ENCODE measurements at regions not wholly inside any gene's neighbourhood (a gene's known extent, or its start where the extent isn't known, plus 50 kb on each side); places are given as distances from the start of the nearest gene placed in this dataset.

DNA sequence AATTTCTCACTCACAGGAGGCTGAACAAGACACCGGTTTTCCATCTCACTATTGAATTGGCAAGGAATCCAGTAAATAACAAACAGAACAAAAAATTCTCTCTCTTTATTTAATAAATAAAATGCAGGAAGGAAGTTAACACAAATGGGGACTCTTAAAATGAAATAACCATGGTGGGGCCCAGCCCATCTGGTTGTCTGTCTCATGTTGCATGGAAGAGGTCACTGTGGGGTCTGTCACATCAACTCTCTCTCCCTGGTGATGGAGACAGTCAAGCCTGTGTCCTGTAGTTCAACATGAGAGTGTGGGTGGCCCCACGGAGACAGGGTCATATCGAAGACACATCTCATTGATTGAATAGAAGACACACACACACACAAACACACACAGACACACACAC lies 297.7 kb downstream of the IRX2 start:
- DNase-seq (ENCODE audit: low read depth in 1 of 2, low spot score in 1 of 2): no peak

DNA sequence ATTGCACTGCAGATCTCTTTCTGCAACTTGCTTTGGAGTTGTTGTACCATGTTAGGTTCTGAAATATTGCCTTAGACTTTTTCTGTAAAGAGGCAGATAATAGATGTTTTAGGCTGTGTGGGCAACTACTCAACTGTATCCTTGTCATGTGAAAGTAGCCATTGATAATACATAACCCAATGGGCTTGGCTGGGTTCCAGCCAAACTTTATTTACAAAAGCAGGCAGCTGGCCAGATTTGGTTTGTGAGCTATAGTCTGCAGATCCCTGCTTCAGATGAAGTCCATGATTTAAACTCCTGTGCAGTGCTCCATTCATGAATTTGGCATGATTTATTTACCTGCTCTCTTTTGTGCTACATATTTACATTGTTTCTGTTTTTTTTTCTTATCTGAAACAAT lies 300.4 kb downstream of the IRX2 start:
- no peak for DNase-seq (ENCODE audit: low read depth in 1 of 2, low spot score in 1 of 2)

DNA sequence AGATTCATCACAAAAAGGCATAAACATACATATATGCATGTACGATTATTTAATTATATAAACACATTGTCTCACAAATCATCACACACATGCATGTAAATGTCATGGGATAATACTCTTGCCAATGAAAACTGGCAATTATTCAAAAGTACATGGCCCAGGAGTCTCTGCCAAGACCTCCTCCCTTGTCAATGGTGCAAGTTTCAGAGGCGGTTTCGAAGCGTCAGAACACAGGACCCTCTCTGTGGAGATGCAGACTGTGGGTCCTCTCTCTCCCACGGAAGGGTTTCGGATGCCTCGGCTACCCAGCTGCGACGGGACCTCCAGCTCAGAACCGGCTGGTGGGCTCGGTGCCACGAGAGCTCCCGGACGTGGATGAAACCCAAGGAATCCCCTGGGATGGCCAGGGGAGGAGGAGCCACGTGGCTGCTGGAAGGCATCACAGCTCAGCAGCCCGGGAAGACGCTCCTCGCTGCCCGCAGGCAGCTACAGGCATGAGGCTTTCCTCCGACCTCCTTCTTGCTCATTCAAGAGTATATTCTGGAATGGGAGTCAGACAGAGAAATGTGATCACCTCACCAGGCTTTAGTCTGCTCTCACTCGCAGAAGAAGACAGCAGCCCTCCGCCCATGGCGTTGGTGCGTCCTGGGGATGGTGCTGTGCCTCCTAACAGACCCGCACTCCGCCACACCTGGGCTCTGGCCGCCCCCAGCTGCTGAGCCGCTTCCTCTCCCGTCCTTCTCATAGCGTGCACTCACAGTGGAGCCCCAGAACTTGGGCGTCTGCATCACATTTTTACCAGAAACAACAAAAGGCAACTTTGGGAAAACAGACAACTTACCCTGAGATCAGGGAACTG lies 308.8 kb downstream of the IRX2 start:
- DNase-seq (ENCODE audit: low read depth in 1 of 2, low spot score in 1 of 2): no peak

DNA sequence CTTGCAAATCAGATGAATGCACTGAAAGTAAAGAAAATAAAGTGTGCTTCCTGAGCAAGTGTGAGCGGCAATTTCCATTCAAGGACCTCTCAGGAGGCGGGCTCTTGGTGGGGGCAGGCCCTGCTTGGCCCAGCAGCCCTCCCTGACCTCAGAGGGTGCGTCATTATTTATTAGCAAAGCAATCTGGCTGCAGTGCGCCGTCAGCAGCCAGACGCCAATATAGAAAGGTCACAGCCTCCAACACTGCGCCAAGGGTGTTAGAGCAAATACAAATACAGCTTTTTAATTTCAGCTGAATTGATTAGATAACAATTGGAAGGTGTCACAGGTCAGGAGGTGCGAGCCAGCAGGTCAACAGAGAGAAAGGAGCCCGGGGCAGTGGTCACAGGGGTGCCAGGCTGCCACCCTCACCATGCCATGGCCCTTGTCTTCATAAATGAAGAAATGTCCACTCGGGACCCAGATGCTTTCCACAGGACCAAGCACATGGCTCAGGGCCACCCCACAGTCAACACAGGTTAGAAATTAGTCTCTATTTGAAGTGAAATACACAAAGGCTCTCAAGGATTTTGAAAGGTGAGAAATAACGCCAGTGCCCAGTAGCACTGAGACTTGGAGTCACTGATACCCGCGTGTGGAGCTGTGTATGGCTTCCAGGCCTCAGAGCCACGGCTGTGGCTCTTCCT lies 309.8 kb downstream of the IRX2 start:
- DNase-seq (ENCODE audit: low read depth in 1 of 2, low spot score in 1 of 2): no peak

DNA sequence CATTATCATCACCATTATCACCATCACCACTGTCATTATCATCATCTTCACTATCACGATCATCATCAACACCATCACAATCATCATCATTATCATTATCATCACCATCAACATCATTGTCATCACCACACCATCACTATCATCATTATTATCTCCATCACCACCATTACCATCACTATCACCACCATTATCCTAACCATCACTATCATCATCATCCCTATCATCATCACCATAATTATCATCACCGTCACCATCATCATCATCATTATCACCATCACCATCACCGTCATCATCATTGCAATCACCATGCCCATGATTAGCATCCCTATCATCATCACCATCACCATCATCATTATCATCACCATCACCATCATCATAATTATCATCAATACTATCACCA lies 311.9 kb downstream of the IRX2 start:
- DNase-seq (ENCODE audit: low read depth in 1 of 2, low spot score in 1 of 2): no peak

DNA sequence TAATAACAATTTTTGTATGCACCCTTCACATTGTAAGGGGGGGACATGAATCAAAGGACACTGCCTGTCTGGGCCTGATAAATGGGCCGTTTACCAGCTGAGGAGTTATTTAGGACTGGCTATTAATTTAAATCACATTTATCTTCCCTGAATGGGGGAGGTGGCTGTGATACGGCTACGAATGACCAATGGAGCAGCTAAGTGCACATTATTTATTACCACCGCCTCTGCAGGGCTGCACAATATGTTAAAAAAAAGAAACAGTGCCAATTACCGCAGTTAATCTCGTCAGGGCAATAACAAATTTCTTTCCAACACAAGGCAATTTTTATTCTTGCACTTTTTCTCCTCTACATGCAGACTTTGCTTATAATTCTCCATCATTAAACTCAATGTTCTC lies 318.4 kb downstream of the IRX2 start:
- DNase-seq (ENCODE audit: low read depth in 1 of 2, low spot score in 1 of 2): no peak

DNA sequence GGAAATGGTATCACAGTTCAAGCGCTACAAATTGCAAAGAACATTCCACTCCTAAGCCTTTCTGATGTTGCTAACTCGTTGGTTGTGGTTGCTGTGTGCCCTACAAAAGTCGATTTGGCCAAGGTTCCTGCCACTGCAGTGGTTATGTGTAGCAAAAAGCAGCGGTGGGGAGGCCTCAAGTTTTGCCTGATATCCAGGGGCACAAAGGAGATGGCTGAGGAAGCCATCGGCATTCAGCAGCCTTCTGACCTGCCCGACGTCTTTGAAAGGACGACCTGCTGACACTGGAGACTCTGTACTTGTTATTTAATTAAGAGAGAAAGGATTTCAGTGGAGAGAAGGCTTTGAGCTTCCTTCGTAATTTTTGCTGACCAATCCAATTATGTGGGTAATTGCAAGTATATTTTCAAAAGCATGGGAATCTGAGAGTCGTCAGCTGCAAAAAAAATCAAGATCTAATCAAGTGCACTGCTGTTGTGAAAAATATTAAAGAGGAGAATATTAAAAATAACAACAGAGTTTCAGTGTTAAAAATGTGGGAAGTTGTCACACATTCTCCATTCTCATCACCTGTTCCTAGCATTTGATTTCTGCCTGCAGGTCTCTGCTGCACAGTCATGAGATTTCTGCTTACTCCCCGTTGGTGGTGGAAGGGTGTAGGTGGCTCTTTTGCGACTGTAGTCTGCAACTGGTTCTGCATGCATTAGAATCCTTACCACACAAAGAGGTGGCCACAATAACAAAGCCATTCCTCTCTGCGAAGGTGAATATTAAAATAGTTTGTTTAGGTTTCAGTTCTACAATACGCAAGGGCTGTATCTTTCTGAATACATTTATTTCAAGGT lies 319.2 kb downstream of the IRX2 start:
- no peak for DNase-seq (ENCODE audit: low read depth in 1 of 2, low spot score in 1 of 2)

DNA sequence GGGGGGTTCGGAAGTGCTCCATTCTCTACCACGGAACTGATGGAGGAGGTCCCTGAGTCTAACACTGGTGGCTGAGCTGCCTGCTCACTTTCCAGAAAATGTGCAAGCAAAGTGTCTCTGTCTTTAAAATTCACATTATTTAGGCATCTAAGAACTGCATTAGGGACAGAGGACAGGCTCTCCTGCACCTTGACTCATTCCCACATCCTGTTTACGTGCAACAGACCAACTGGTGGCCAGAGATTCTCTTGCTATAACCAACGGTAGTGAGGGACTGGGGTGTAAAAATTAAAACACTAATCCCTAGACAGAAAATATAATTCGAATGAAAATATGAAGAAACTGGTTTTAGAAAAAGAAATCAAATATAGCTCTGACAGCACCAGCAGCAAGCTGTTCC lies 320.9 kb downstream of the IRX2 start:
- no peak for DNase-seq (ENCODE audit: low read depth in 1 of 2, low spot score in 1 of 2)

DNA sequence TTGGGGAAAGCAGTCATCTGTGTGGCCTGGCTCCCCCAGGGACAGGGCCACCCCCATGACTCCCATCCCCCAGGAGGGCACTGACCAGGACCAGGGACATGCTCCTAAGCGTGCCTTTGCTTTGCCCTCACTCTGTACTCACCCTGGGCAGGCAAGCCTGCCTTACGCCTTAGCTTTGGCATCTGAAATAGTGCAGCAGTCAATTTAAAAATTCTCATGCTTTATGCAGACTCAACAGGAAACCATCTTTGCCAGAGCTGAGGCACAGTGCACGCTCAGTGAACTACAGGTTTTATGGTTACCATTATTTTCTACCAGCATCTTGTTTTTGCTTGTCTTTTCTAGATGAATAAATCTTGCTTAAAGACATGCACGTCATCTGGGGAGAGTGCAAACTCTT lies 323.5 kb downstream of the IRX2 start:
- no peak for DNase-seq (ENCODE audit: low read depth in 1 of 2, low spot score in 1 of 2)

DNA sequence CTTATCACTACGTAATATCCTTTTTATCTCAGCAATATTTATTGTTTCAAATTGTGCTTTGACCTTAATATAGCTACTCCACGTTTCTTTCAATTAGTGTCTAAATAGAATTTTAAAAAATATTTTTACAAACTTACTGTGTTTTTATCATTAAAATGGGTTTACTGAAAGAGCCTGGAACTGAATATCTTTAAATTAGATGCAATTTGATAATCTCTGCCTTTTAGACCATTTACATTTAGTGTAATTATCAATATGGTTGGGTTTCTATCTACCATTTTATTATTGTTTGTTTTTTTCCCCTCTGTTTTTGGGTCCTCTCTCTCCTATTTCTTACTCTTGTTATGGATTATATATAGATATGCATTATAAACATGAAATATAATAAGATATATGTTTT lies 327.8 kb downstream of the IRX2 start:
- DNase-seq (ENCODE audit: low read depth in 1 of 2, low spot score in 1 of 2): no peak

DNA sequence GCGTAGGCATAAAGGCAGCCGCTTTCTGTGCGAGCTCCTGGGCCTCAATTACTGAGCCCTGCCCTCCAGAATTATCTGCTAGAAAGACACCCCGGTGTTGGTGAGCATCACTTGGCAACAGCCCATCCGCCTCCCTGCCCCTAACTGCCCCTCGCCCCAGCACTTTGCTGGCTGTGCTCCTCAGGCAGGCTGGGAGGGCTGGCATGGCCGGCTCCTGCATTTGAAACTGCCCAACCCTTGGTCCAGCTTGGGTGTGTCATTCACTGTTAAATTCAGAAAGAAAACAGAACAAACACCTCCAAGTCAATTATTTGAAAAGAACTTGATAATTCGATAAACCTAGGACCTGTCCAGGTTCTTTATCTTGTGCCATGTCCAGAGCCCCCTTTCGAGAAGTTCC lies 334.2 kb downstream of the IRX2 start:
- DNase-seq (ENCODE audit: low read depth in 1 of 2, low spot score in 1 of 2): no peak

DNA sequence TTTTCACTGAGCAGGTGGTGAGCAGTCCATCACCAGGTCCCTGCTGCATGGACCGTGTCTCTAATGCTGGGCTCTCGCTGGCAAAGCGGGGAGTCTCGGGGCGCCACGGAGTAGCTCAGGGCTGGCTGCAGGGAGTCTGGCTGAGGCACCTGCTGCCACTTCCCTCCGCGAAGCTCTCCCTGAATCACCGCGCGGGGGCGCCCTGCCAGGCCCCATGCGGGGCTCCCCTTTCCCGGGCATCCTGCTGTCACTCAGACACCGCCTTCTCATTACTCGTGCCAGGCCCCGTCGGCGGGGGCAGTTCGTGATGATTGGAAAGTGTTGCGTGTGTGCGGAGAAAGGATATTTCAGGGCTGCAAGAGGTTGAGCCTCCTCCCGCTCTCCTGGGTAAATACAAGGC lies 335.8 kb downstream of the IRX2 start:
- no peak for DNase-seq (ENCODE audit: low read depth in 1 of 2, low spot score in 1 of 2)

DNA sequence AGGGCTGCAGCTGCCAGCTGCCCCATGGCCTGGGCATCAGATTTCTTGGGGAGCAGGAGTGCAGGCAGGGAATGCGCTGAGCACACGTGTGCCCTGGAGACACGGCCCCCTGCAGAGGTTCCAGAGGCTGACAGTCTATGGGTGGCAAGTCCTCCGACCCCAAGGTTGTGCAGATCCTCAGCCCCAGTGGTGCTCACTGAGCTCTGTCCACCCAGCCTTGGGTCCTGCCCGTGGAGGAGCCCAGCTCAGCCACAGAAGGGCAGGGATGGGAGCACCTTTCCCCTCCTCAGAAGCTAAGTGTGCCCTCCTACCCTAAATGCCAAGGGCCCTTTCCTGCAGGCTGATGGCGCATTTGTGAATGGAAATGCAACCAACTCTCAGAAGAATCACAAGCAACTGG lies 341.0 kb downstream of the IRX2 start:
- no peak for DNase-seq (ENCODE audit: low read depth in 1 of 2, low spot score in 1 of 2)

DNA sequence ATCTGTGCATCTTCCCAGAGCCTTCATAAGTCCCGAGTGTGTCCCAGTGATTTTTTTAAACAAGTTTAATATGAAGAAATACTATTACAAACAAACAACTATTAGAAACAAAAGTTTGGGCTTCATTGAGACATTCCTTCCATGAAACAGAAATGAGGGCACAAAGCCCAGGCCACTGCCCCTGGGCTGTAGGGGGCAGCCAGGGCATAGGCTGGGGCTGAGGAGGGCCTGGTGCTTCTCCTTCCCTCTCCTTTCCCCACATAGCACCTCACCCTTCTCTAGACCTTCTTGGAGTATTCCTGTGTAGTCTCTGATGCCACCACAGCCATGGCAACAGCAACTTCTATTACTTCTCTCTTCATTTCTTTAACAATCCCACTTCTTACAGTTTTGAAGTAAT lies 348.2 kb downstream of the IRX2 start:
- DNase-seq (ENCODE audit: low read depth in 1 of 2, low spot score in 1 of 2): no peak

DNA sequence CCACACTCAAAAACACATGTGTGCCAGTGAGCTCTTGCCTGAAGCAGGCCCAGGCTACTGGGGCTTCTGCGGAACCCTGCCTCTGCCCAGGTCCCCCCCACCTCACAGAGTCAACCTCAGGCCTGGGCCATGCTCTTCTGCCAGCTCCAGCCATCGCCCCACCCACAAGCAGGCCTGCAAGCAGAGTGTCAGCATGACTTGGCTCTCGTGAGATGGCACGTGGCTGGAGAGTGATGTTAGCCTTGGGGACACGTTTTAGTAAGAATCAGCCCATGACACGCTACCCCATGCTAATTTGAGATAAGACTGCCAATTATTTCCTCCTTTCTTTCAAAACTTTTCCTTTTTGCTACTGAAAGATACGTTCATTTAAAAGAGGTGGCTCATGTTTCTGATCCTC lies 351.7 kb downstream of the IRX2 start:
- DNase-seq (ENCODE audit: low read depth in 1 of 2, low spot score in 1 of 2): no peak

DNA sequence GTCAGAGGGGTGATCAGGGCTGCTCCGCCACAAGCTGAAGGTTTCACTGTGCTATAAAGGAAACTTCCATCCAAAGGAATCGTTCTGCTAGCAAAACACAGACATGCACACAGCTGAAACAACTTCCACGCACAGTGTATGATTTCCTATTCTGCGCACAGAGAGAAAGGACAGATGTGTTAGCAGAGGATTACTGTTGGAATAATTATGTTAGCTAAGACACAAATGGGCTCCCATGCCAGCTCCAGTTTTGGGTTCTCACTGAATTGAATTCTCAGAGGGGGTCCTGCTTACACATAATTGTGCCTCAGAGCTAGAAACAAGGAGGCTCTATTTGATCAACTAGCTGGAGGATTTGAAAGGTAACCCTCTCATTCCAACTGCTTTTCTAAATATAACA lies 352.4 kb downstream of the IRX2 start:
- no peak for DNase-seq (ENCODE audit: low read depth in 1 of 2, low spot score in 1 of 2)

DNA sequence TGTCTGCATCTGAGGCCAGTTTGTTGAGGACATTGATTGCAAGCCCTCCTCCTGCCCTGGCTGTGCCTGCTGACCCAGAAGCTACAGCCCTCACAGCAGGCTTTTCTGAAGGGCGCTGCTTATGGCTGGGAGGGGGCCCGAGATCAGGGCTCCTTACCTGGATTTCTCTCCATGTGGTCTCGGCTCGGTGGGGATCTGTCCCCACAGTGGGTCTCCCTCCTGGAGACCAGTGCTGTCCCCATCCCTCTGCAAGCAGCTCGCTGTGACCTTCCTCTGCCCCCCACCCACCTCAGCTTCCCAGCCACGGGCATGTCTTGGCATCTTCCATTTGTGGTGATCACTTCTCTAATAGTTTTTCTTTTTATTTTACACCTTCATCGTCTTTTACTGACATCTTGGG lies 357.9 kb downstream of the IRX2 start:
- no peak for DNase-seq (ENCODE audit: low read depth in 1 of 2, low spot score in 1 of 2)

DNA sequence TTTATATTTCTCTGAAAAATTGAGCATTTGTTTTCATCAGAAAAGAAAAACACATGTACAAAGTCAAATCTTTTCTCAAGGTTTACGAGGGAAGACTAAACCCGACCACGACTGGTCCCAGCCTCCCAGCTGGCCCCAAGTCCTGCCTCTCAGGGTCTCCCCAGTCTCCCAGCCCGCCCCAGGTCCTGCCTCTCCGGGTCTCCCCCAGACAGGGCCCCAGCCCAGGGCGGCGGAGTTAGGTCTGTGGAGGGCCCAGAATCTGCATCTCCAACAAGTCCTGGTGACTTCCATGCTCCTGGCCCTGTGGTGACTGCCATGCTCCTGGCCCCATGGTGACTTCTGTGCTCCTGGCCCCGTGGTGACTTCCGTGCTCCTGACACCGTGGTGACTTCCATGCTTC lies 359.9 kb downstream of the IRX2 start:
- DNase-seq (ENCODE audit: low read depth in 1 of 2, low spot score in 1 of 2): no peak

DNA sequence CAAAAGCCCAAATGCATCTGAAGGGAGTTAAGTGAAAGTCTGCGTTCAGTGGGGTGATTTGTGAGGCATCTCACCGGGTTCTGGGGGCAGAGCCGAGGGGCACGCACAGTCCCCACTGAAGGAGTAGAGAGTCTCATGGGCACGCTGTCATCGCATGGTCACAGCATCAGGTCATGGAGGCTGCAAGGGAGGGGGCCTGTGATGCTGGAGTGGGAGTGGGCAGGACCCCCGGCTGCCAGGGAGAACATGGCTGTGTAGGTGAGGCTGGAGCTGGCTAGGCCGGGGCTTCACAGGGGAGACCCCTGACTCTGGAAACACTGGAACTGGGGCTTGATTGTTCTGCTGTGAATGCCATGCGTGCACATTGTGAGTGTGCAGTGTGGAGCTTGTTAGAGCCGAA lies 360.5 kb downstream of the IRX2 start:
- no peak for DNase-seq (ENCODE audit: low read depth in 1 of 2, low spot score in 1 of 2)

DNA sequence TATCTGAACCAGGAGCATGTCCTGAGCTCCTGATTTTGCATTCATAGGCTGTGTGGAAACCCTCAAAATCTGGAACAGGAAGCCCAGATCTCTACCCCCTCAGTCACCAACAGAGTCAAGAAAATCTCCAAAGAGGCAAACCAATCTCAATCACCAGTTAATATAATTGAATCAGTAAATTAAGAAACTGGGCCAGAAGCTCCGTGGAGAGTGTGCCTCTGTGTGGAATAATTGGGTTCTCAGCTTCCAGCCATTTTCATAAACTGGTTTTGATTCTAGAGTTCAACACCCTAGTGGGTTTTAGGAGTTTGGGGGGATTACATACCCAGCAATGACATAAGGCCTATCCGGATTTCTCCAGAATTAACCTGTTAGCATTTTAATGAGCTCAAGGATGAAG lies 362.9 kb downstream of the IRX2 start:
- DNase-seq (ENCODE audit: low read depth in 1 of 2, low spot score in 1 of 2): no peak

DNA sequence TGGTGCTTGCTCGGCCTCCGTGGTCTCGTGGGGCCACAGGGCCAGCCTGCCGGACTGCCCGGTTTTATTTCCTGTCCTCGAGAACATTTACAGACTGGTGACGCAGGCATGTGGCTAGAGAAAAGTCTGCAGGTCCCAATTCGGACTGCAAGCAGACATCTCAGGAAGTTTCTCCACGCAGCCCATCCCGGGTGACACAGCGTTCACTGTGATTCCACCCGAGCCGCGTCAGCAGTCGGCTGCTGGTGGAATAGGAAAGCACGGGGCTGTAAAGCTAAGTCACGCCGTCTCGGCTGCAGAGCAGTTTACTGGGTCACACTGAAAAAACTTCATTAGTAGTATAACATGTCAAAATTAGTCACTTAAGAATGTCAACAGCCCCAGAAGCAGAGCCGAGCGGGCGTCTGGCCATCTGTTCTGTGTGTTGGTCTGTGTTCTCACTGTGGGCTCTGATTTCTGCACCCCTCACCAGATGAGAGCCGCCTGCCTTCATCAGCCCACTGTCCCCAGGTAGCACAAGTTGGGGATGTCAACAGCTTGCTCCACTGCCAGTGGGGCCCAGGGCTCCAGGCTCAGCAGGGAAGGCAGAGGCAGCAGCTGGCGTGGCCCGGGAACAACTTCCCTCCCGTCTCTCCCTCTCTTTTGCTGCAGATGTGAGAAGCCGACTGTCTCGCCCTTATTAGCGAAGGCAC lies 363.7 kb downstream of the IRX2 start:
- no peak for DNase-seq (ENCODE audit: low read depth in 1 of 2, low spot score in 1 of 2)

Data from stimulated activated CD4-positive, alpha-beta T cell treated with anti-CD3 and anti-CD28 coated beads, Interleukin-15, amount 100 ng/mL, for 1 hour (primary cell).